ENCODE measurements at regions not wholly inside any gene's neighbourhood (a gene's known extent, or its start where the extent isn't known, plus 50 kb on each side); places are given as distances from the start of the nearest gene placed in this dataset.
A peak's percentile ranks its signal among the peaks of the same experiment; 100 is the strongest.
"Not testable (repeated sequence)": the region's sequence is repeated elsewhere in the genome, so short reads cannot be mapped to it uniquely, and the experiment has no call there.

- DNase-seq (ENCODE audit: low spot score): not testable (repeated sequence)
These were observed 96.1 kb upstream of the PLEKHM1 start for GRCh38 chr17:45586651-45586934.

- DNase-seq (ENCODE audit: low spot score): peak; percentile 72
These were observed 102.0 kb upstream of the PLEKHM1 start for GRCh38 chr17:45592433-45592923.

GRCh38 chr17:45596347-45596746 lies 105.8 kb upstream of the PLEKHM1 start:
- not testable (repeated sequence) for DNase-seq (ENCODE audit: low spot score)

- not testable (repeated sequence) for DNase-seq (ENCODE audit: low spot score)
These were observed 109.8 kb upstream of the PLEKHM1 start for GRCh38 chr17:45600052-45601012.

- DNase-seq (ENCODE audit: low spot score): not testable (repeated sequence)
These were observed 110.5 kb upstream of the PLEKHM1 start for GRCh38 chr17:45601013-45601412.

GRCh38 chr17:45601605-45602539 lies 111.4 kb upstream of the PLEKHM1 start:
- not testable (repeated sequence) for DNase-seq (ENCODE audit: low spot score)

GRCh38 chr17:45605751-45606150 lies 115.2 kb upstream of the PLEKHM1 start:
- not testable (repeated sequence) for DNase-seq (ENCODE audit: low spot score)

- peak; percentile 48 for DNase-seq (ENCODE audit: low spot score)
These were observed 129.5 kb upstream of the PLEKHM1 start for GRCh38 chr17:45619984-45620405.

- not testable (repeated sequence) for DNase-seq (ENCODE audit: low spot score)
These were observed 129.9 kb upstream of the PLEKHM1 start for GRCh38 chr17:45620468-45620867.

GRCh38 chr17:45621087-45621486 lies 130.6 kb upstream of the PLEKHM1 start:
- DNase-seq (ENCODE audit: low spot score): not testable (repeated sequence)

- DNase-seq (ENCODE audit: low spot score): not testable (repeated sequence)
These were observed 131.8 kb upstream of the PLEKHM1 start for GRCh38 chr17:45622295-45622694.

- DNase-seq (ENCODE audit: low spot score): no peak
These were observed 137.5 kb upstream of the PLEKHM1 start for GRCh38 chr17:45628019-45628418.

GRCh38 chr17:45631941-45632340 lies 141.4 kb upstream of the PLEKHM1 start:
- no peak for DNase-seq (ENCODE audit: low spot score)

- DNase-seq (ENCODE audit: low spot score): no peak
These were observed 144.7 kb upstream of the CRHR1 start for GRCh38 chr17:45639297-45639849.

- peak; percentile 79 for DNase-seq (ENCODE audit: low spot score)
These were observed 143.8 kb upstream of the CRHR1 start for GRCh38 chr17:45640141-45640850.

- no peak for DNase-seq (ENCODE audit: low spot score)
These were observed 142.6 kb upstream of the CRHR1 start for GRCh38 chr17:45641541-45641940.

- no peak for DNase-seq (ENCODE audit: low spot score)
These were observed 140.5 kb upstream of the CRHR1 start for GRCh38 chr17:45643591-45643990.

GRCh38 chr17:45644637-45645036 lies 139.5 kb upstream of the CRHR1 start:
- not testable (repeated sequence) for DNase-seq (ENCODE audit: low spot score)

GRCh38 chr17:45645330-45645729 lies 138.8 kb upstream of the CRHR1 start:
- no peak for DNase-seq (ENCODE audit: low spot score)

GRCh38 chr17:45646288-45646988 lies 137.7 kb upstream of the CRHR1 start:
- DNase-seq (ENCODE audit: low spot score): no peak

GRCh38 chr17:45648642-45649041 lies 135.5 kb upstream of the CRHR1 start:
- no peak for DNase-seq (ENCODE audit: low spot score)

Data from A172 (cell line).